Body of pancreas (tissue), 4 donors: ENCODE measurements at regions not wholly inside any gene's neighbourhood (a gene's known extent, or its start where the extent isn't known, plus 50 kb on each side); places are given as distances from the start of the nearest gene placed in this dataset.

Experiments used
- ATAC-seq: fragments of 150-250 bp; one replicate; pipeline ENCODE4 v1.9.1; 2016
- DNase-seq, 4 donors: peaks; one replicate each; pipeline ENCODE4 v3.0.0-alpha.2; 2019
- H3K27ac ChIP-seq, 4 donors: fragments of 200-600 bp; sonication (generic); 1 replicate in 3 of 4; 2 replicates in 1 of 4; pipeline versions ENCODE4 v1.5.1 to v1.6.1; 2016 to 2019; ENCODE audit warnings: mild to moderate bottlenecking in 1 of 4, mixed read lengths in 1 of 4, moderate library complexity in 1 of 4
- H3K27me3 ChIP-seq, 2 donors: fragments of 200-600 bp; sonication (generic); one replicate each; pipeline ENCODE4 v1.6.0; 2016; ENCODE audit warnings: mild to moderate bottlenecking in 1 of 2
- H3K36me3 ChIP-seq, 2 donors: fragments of 200-600 bp; sonication (generic); replicated peaks in 1 of 2; 2 replicates each; pipeline ENCODE4 v1.5.1; 2016; ENCODE audit warnings: low read depth in 2 of 2; ENCODE audit not compliant: insufficient read depth in 1 of 2
- H3K4me1 ChIP-seq: fragments of 200-600 bp; sonication (generic); one replicate; pipeline ENCODE4 v1.6.0; 2016
- H3K4me3 ChIP-seq, 2 donors: fragments of 200-600 bp; sonication (generic); 1 replicate in 1 of 2; 2 replicates in 1 of 2; pipeline ENCODE4 v1.5.1; 2016 to 2019
- H3K9me3 ChIP-seq, 3 donors: fragments of 200-600 bp; sonication (generic); 1 replicate in 2 of 3; 2 replicates in 1 of 3; pipeline ENCODE4 v1.5.1; 2016
- POLR2A ChIP-seq, 3 donors: fragments of 450-650 bp; IDR thresholded peaks; one replicate each; pipeline ENCODE4 v1.6.1; 2016; ENCODE audit warnings: antibody characterized with exemption in 3 of 3, mild to moderate bottlenecking in 2 of 3
- WGBS, 2 donors: methylation state at CpG; one replicate each; pipeline ENCODE4 v1.1.5; 2017; 5-methylcytosine and 5-hydroxymethylcytosine counted together
- intact Hi-C: fragments of 100-400 bp; cut with DNase I; formaldehyde crosslinking; loops from one replicate; pipeline ENCODE4 v1.15.1; 2023
- TF ChIP-seq, protein P1 (sequence below), 7 experiments: fragments of 450-650 bp in 4 of 7; fragments of 200-600 bp in 3 of 7; sonication (generic) in 3 of 7; IDR thresholded peaks; one replicate each; pipeline ENCODE4 v1.5.1; 2016 to 2019; ENCODE audit warnings: antibody characterized with exemption in 7 of 7

GRCh38 chr13:80444240-80445015 is 103.5 kb upstream of the SPRY2 start:
- TF ChIP-seq, protein P1, sequence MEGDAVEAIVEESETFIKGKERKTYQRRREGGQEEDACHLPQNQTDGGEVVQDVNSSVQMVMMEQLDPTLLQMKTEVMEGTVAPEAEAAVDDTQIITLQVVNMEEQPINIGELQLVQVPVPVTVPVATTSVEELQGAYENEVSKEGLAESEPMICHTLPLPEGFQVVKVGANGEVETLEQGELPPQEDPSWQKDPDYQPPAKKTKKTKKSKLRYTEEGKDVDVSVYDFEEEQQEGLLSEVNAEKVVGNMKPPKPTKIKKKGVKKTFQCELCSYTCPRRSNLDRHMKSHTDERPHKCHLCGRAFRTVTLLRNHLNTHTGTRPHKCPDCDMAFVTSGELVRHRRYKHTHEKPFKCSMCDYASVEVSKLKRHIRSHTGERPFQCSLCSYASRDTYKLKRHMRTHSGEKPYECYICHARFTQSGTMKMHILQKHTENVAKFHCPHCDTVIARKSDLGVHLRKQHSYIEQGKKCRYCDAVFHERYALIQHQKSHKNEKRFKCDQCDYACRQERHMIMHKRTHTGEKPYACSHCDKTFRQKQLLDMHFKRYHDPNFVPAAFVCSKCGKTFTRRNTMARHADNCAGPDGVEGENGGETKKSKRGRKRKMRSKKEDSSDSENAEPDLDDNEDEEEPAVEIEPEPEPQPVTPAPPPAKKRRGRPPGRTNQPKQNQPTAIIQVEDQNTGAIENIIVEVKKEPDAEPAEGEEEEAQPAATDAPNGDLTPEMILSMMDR (IDR thresholded peaks at IDR 0.05), result no peak
- no peak for TF ChIP-seq POLR2A (IDR thresholded peaks at IDR 0.05)
- no peak for ATAC-seq
- intact Hi-C loops, result no loop called here
- DNase-seq, result peak in 1 of 4 donors; percentile 12
- Histone ChIP-seq H3K27ac (peak overlapping the region in 1 of 4 donors; percentile 25), H3K4me1 (no peaks in the 10 kb centered on the region), H3K9me3 (no peaks in the 10 kb centered on the region), H3K36me3 (no peaks in the 10 kb centered on the region), H3K27me3 (no peaks in the 10 kb centered on the region), H3K4me3 (no peak overlapping the region)
- WGBS, 2 donors, result 57 to 66% methylated on average over 4 of the region's 4 CpGs

GRCh38 chr13:80442609-80443008 is 101.7 kb upstream of the SPRY2 start:
- no peak overlapping the region for H3K27ac ChIP-seq
- no peaks in the 10 kb centered on the region for H3K9me3 ChIP-seq
- H3K4me3 ChIP-seq, result no peak overlapping the region
- H3K27me3 ChIP-seq, result no peaks in the 10 kb centered on the region
- DNase-seq (no peak), ATAC-seq (no peak)
- TF ChIP-seq, protein P1 (IDR thresholded peaks at IDR 0.05), result no peak
- no peak for TF ChIP-seq POLR2A (IDR thresholded peaks at IDR 0.05)
- no peaks in the 10 kb centered on the region for H3K4me1 ChIP-seq
- no peaks in the 10 kb centered on the region for H3K36me3 ChIP-seq
- intact Hi-C loops, result no loop called here

GRCh38 chr13:80441968-80442367 is 101.0 kb upstream of the SPRY2 start:
- Histone ChIP-seq H3K4me3 (no peak overlapping the region), H3K9me3 (no peaks in the 10 kb centered on the region), H3K4me1 (no peaks in the 10 kb centered on the region), H3K27ac (no peak overlapping the region), H3K36me3 (no peaks in the 10 kb centered on the region), H3K27me3 (no peaks in the 10 kb centered on the region)
- no peak for ATAC-seq
- TF ChIP-seq, protein P1 (IDR thresholded peaks at IDR 0.05), result no peak
- TF ChIP-seq POLR2A (IDR thresholded peaks at IDR 0.05), result no peak
- intact Hi-C loops, result no loop called here
- no peak for DNase-seq

DNA sequence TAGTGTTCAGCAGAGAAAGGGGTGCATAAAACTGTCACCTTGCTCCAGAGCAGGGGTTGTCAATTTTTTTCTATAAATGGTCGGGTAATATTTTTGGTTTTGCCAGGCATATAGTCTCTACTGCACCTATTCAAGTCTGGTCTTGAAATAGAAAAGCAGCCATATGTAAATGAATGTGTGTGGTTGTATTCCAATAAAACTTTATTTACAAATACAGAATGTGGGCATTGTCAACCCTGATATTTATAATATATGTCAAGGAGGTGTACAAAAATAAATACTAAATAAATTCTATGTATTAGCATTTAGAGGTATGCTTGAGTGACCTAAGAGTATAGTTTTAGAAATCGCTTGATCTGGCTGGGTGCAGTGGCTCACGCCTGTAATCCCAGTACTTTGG is 97.6 kb upstream of the SPRY2 start:
- intact Hi-C loops, result no loop called here
- ATAC-seq (no peak), DNase-seq (no peak)
- 86 to 94% methylated on average over 3 of the region's 3 CpGs for WGBS, 2 donors
- no peaks in the 10 kb centered on the region for H3K36me3 ChIP-seq
- H3K9me3 ChIP-seq, result no peaks in the 10 kb centered on the region
- no peaks in the 10 kb centered on the region for H3K4me1 ChIP-seq
- TF ChIP-seq, protein P1 (IDR thresholded peaks at IDR 0.05), result no peak
- TF ChIP-seq POLR2A (IDR thresholded peaks at IDR 0.05), result no peak
- H3K27me3 ChIP-seq, result no peaks in the 10 kb centered on the region
- H3K4me3 ChIP-seq, result no peak overlapping the region
- H3K27ac ChIP-seq, result no peak overlapping the region

GRCh38 chr13:80437231-80437630 is 96.3 kb upstream of the SPRY2 start:
- Histone ChIP-seq H3K27ac (no peak overlapping the region), H3K27me3 (no peaks in the 10 kb centered on the region), H3K4me3 (no peak overlapping the region), H3K9me3 (no peaks in the 10 kb centered on the region), H3K4me1 (no peaks in the 10 kb centered on the region), H3K36me3 (no peaks in the 10 kb centered on the region)
- DNase-seq, result no peak
- TF ChIP-seq, protein P1 (IDR thresholded peaks at IDR 0.05), result no peak
- no peak for TF ChIP-seq POLR2A (IDR thresholded peaks at IDR 0.05)
- WGBS, 2 donors, result 81% methylated on average over 1 of the region's 1 CpG
- no peak for ATAC-seq
- intact Hi-C loops, result no loop called here
